H1 (cell line): ENCODE measurements at regions not wholly inside any gene's neighbourhood (a gene's known extent, or its start where the extent isn't known, plus 50 kb on each side); places are given as distances from the start of the nearest gene placed in this dataset.

Experiments used
- CEBPB ChIP-seq: IDR thresholded peaks from 2 replicates; pipeline ENCODE4 v1.6.1; 2012; ENCODE audit warnings: low read depth, low read length
- CTCF ChIP-seq, 3 experiments: IDR thresholded peaks; 1 replicate in 2 of 3; 2 replicates in 1 of 3; pipeline versions ENCODE4 v1.5.1 to v1.6.1; 2011; ENCODE audit warnings: low read length in 3 of 3, mild to moderate bottlenecking in 3 of 3, inconsistent platforms in 2 of 3, low read depth in 1 of 3, moderate library complexity in 1 of 3; ENCODE audit not compliant: insufficient read depth in 1 of 3; ENCODE audit errors: control extremely low read depth in 1 of 3

GRCh38 chr12:59096246-59096645, 175.9 kb upstream of the LRIG3 start (continued):
- TF ChIP-seq CTCF (IDR thresholded peaks at IDR 0.05; ENCODE audit: control extremely low read depth in 1 of 3, insufficient read depth in 1 of 3, low read depth in 1 of 3, low read length in 3 of 3) (no peak), CEBPB (no peak)
